Upper lobe of left lung (tissue), 6 donors: ENCODE measurements at regions not wholly inside any gene's neighbourhood (a gene's known extent, or its start where the extent isn't known, plus 50 kb on each side); places are given as distances from the start of the nearest gene placed in this dataset.

Source experiments
- ATAC-seq, 2 donors: fragments of 200-7000 bp; cut with Tn5 transposase; one replicate each; pipeline ENCODE4 v1.9.1; 2022; ENCODE audit warnings: mild to moderate bottlenecking in 2 of 2, moderate library complexity in 2 of 2; ENCODE audit not compliant: low FRiP score in 2 of 2
- DNase-seq, 2 donors: peaks; one replicate each; pipeline ENCODE4 v3.0.0-alpha.2; 2019 to 2020
- H3K27ac ChIP-seq, 4 donors: fragments of 200-600 bp; sonication (generic); one replicate each; pipeline ENCODE4 v1.5.1; 2016 to 2019
- H3K27me3 ChIP-seq, 4 donors: fragments of 200-600 bp; sonication (generic); one replicate each; pipeline ENCODE4 v1.5.1; 2017 to 2019
- H3K36me3 ChIP-seq, 4 donors: fragments of 200-600 bp; sonication (generic); one replicate each; pipeline ENCODE4 v1.5.1; 2016 to 2019
- H3K4me1 ChIP-seq, 4 donors: fragments of 200-600 bp; sonication (generic); one replicate each; pipeline ENCODE4 v1.5.1; 2018 to 2019
- H3K4me3 ChIP-seq, 4 donors: fragments of 200-600 bp; sonication (generic); one replicate each; pipeline ENCODE4 v1.5.1; 2017 to 2019; ENCODE audit warnings: mild to moderate bottlenecking in 2 of 4, moderate library complexity in 1 of 4
- H3K9me3 ChIP-seq, 4 donors: fragments of 200-600 bp; sonication (generic); one replicate each; pipeline ENCODE4 v1.5.1; 2018 to 2019
- EP300 ChIP-seq, 4 donors: sonication (generic); formaldehyde crosslinking; IDR thresholded peaks; one replicate each; pipeline ENCODE4 v1.5.1; 2017; ENCODE audit warnings: antibody characterized with exemption in 4 of 4, control low read depth in 2 of 4
- POLR2A ChIP-seq, 4 donors: fragments of 450-650 bp; IDR thresholded peaks; one replicate each; pipeline ENCODE4 v1.5.1; 2016 to 2017; ENCODE audit warnings: antibody characterized with exemption in 4 of 4, mild to moderate bottlenecking in 2 of 4
- POLR2AphosphoS5 ChIP-seq, 2 donors: sonication (generic); formaldehyde crosslinking; IDR thresholded peaks; one replicate each; pipeline ENCODE4 v1.5.1; 2017; ENCODE audit warnings: antibody characterized with exemption in 2 of 2
- WGBS, 2 donors: methylation state at CpG; one replicate each; pipeline ENCODE4 v1.1.5; 2017 to 2018; 5-methylcytosine and 5-hydroxymethylcytosine counted together
- TF ChIP-seq, protein P1 (sequence below), 6 experiments: fragments of 450-650 bp in 4 of 6; fragments of 200-600 bp in 2 of 6; sonication (generic) in 2 of 6; IDR thresholded peaks; one replicate each; pipeline ENCODE4 v1.5.1; 2016 to 2019; ENCODE audit warnings: antibody characterized with exemption in 6 of 6
- donor health status: DM: no; HTN: no; CAD: no; lungs with moderate emphysema.
- donor health status: DM: no; HTN: yes; CAD: no; lungs with severe emphysema.

DNA sequence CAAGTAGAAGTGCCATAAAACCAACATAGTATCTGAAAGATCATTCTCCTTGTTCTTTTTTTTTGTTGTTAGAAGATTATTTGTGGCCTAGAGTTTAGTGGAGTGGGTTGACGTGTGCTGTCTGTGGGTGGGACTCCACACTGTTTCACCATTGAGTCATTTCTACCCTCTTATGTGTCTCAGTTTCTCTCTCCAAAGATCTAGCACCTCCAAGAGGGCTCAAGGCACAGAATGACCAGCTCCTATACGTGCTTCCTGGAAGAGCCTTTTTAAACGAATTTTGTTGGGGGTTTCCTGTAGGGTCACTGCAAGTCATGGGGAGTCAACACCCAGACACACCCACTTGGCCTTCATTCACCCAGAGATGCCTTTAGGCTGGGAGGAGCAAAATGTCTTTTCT, 150.1 kb downstream of the KLF8 start:
- no peak for ATAC-seq

DNA sequence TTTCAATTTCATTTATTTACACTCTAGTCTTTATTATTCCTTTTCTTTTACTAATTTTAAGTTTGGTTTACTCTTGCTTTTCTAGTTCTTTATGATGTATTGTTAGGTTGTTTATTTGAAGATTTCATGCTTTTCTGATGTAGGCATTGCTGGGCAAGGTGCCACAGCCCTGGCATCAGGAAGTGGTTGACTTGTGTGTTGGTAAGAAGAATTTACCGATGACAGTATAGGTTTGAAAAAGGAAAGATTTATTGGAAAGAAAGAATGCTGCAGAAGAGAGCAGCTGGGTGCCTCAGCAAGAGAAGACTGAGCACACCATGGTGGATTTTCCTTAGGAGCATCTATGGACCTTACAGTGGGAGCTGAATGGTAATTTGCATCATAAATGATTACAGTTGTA, 153.2 kb downstream of the KLF8 start:
- DNase-seq (no peak), ATAC-seq (no peak)
- Histone ChIP-seq H3K4me1 (no peaks in the 10 kb centered on the region), H3K27ac (no peak overlapping the region), H3K27me3 (no peaks in the 10 kb centered on the region), H3K4me3 (no peak overlapping the region), H3K36me3 (no peaks in the 10 kb centered on the region), H3K9me3 (peaks cover 0 to 2% (median 0%) of the 10 kb centered on the region in 4 donors)
- WGBS, 2 donors: 41 to 54% methylated on average over 1 of the region's 1 CpG
- TF ChIP-seq EP300 (IDR thresholded peaks at IDR 0.05) (no peak), POLR2AphosphoS5 (IDR thresholded peaks at IDR 0.05) (no peak), POLR2A (IDR thresholded peaks at IDR 0.05) (no peak)
- TF ChIP-seq, protein P1, sequence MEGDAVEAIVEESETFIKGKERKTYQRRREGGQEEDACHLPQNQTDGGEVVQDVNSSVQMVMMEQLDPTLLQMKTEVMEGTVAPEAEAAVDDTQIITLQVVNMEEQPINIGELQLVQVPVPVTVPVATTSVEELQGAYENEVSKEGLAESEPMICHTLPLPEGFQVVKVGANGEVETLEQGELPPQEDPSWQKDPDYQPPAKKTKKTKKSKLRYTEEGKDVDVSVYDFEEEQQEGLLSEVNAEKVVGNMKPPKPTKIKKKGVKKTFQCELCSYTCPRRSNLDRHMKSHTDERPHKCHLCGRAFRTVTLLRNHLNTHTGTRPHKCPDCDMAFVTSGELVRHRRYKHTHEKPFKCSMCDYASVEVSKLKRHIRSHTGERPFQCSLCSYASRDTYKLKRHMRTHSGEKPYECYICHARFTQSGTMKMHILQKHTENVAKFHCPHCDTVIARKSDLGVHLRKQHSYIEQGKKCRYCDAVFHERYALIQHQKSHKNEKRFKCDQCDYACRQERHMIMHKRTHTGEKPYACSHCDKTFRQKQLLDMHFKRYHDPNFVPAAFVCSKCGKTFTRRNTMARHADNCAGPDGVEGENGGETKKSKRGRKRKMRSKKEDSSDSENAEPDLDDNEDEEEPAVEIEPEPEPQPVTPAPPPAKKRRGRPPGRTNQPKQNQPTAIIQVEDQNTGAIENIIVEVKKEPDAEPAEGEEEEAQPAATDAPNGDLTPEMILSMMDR (IDR thresholded peaks at IDR 0.05): no peak

More for the DNA sequence above, 150.1 kb downstream of the KLF8 start:
- H3K27ac ChIP-seq: no peak overlapping the region
- H3K4me1 ChIP-seq: no peaks in the 10 kb centered on the region
- H3K36me3 ChIP-seq: no peaks in the 10 kb centered on the region
- 36 to 63% methylated on average over 3 of the region's 3 CpGs for WGBS, 2 donors
- no peaks in the 10 kb centered on the region for H3K27me3 ChIP-seq
- no peak for DNase-seq
- peaks cover 0 to 6% (median 0%) of the 10 kb centered on the region in 4 donors for H3K9me3 ChIP-seq
- TF ChIP-seq, protein P1 (IDR thresholded peaks at IDR 0.05): no peak
- TF ChIP-seq EP300 (IDR thresholded peaks at IDR 0.05) (no peak), POLR2AphosphoS5 (IDR thresholded peaks at IDR 0.05) (no peak), POLR2A (IDR thresholded peaks at IDR 0.05) (no peak)
- H3K4me3 ChIP-seq: no peak overlapping the region

DNA sequence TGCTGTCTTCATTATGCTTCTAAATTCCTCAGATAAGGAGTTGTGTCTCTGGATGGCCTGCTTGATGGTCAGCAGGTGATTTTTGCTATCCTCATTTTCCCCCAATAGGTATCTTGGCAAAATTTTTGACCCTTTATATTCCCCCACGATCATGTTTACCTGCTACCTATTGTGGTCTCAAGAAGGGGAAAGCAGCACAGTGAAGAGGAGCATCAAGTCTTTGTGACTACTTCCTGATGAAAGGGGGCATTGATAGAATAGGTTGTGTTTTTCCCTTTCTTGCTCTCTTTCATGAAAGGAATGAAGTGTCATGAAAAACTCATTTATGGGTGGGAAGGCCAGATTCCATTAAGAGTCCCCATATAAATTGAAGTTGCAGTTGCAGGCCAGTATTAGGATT, 153.8 kb downstream of the KLF8 start:
- TF ChIP-seq, protein P1 (IDR thresholded peaks at IDR 0.05): no peak
- TF ChIP-seq POLR2A (IDR thresholded peaks at IDR 0.05) (no peak), EP300 (IDR thresholded peaks at IDR 0.05) (no peak), POLR2AphosphoS5 (IDR thresholded peaks at IDR 0.05) (no peak)
- H3K27me3 ChIP-seq: no peaks in the 10 kb centered on the region
- H3K4me3 ChIP-seq: no peak overlapping the region
- WGBS, 2 donors: 33 to 60% methylated on average over 1 of the region's 1 CpG
- ATAC-seq (no peak), DNase-seq (no peak)
- no peaks in the 10 kb centered on the region for H3K4me1 ChIP-seq
- H3K36me3 ChIP-seq: no peaks in the 10 kb centered on the region
- H3K27ac ChIP-seq: no peak overlapping the region
- H3K9me3 ChIP-seq: no peaks in the 10 kb centered on the region

DNA sequence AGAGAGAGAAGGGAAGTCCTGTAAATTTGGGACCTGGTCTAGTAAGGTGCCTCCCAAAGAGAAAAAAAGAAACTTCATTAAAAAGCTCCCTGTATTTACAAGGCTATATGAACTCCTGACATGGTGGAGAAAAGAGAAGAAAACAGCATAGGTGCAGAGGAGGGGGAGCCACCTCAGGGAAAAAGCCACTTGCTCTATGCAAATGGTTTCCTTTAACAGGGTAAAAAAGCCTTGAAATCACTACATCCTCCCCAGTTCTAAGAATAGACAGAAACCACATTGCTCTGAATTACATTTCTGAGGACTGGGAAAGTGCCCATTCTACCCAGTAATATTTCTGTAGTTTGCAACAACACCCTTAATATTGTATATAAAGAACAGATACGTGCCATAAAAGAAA, 165.5 kb downstream of the KLF8 start:
- H3K9me3 ChIP-seq: no peaks in the 10 kb centered on the region
- no peak for TF ChIP-seq POLR2A (IDR thresholded peaks at IDR 0.05)
- TF ChIP-seq EP300 (IDR thresholded peaks at IDR 0.05): no peak
- TF ChIP-seq POLR2AphosphoS5 (IDR thresholded peaks at IDR 0.05): no peak
- TF ChIP-seq, protein P1 (IDR thresholded peaks at IDR 0.05): no peak
- H3K27ac ChIP-seq: no peak overlapping the region
- H3K36me3 ChIP-seq: no peaks in the 10 kb centered on the region
- H3K27me3 ChIP-seq: no peaks in the 10 kb centered on the region
- DNase-seq (no peak), ATAC-seq (no peak)
- no peaks in the 10 kb centered on the region for H3K4me1 ChIP-seq
- H3K4me3 ChIP-seq: no peak overlapping the region
- WGBS, 2 donors: 72 to 88% methylated on average over 1 of the region's 1 CpG

DNA sequence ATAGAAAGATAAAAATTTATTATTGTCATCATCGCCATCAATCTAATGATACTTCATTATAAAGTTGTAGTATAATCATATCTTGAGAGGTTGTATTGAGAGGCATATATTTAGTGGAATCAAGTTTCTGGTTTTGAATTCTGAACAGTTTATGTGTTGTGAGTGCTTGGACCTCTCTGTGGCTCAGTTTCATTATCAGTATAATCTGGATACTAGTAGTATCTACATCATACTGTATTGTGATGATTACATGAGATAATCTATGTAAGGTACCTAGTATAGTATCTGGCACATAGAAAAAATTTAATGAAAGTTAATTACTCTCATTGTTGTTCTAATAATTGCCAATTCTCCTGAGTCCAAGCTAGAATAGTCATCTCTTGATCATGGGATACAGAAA, 161.2 kb upstream of the UBQLN2 start:
- H3K4me1 ChIP-seq: no peaks in the 10 kb centered on the region
- no peak for TF ChIP-seq POLR2A (IDR thresholded peaks at IDR 0.05)
- TF ChIP-seq, protein P1 (IDR thresholded peaks at IDR 0.05): no peak
- no peak for TF ChIP-seq POLR2AphosphoS5 (IDR thresholded peaks at IDR 0.05)
- H3K27me3 ChIP-seq: no peaks in the 10 kb centered on the region
- 86 to 92% methylated on average over 1 of the region's 1 CpG for WGBS, 2 donors
- H3K4me3 ChIP-seq: no peak overlapping the region
- no peaks in the 10 kb centered on the region for H3K9me3 ChIP-seq
- no peaks in the 10 kb centered on the region for H3K36me3 ChIP-seq
- H3K27ac ChIP-seq: no peak overlapping the region
- ATAC-seq (no peak), DNase-seq (no peak)
